ENCODE measurements at regions not wholly inside any gene's neighbourhood (a gene's known extent, or its start where the extent isn't known, plus 50 kb on each side); places are given as distances from the start of the nearest gene placed in this dataset.

DNA sequence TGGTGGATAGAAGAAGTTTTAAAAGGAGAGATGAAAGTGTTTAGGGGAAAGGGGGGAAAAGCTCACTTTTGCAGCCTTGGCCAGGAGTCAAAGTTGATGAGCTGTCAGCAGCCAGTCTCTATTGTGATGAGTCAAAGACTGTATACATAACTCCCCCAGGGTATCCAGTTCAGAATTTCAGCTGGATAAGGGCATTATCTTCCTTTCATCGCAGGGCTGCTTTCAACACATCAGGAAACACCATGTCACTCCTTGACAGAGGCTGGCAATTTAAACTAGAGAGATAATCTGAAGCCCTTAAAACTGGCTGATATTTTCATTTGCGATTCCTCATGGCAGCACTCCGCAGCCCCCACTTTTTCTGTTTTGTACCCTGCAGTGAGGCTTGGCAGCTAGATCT is 328.5 kb downstream of the TBX15 start:
- DNase-seq (no peak), ATAC-seq (ENCODE audit: low read depth) (no peak)
- Histone ChIP-seq H3K4ac (ENCODE audit: low read depth, low read length) (no peak overlapping the region), H3K9ac (ENCODE audit: low read depth, low read length) (no peak overlapping the region), H2BK5ac (ENCODE audit: low read depth, low read length, poor library complexity, severe bottlenecking) (no peak overlapping the region), H3K27ac (ENCODE audit: insufficient read depth, low read length) (no peak overlapping the region), H2BK15ac (ENCODE audit: low read depth, low read length) (no peak overlapping the region), H2AK9ac (replicated peaks; ENCODE audit: low read depth, low read length, poor library complexity) (no peak overlapping the region), H3K36me3 (ENCODE audit: control insufficient read depth, insufficient read depth, low read length) (no peaks in the 10 kb centered on the region), H3K23ac (ENCODE audit: low read depth, low read length) (no peak overlapping the region), H4K20me1 (ENCODE audit: insufficient read depth, low read length) (no peaks in the 10 kb centered on the region), H3K4me1 (ENCODE audit: control insufficient read depth, insufficient read depth, low read length) (no peaks in the 10 kb centered on the region), H3K79me1 (ENCODE audit: low read depth in 1 of 2, low read length in 2 of 2) (no peaks in the 10 kb centered on the region), H3K9me1 (ENCODE audit: insufficient read depth, low read length) (no peaks in the 10 kb centered on the region), H2AFZ (replicated peaks; ENCODE audit: low read length, poor library complexity) (no peak overlapping the region), H3K4me3 (ENCODE audit: insufficient read depth, low read depth, low read length) (no peak overlapping the region), H2BK20ac (ENCODE audit: low read depth, low read length) (no peak overlapping the region), H3K14ac (replicated peaks; ENCODE audit: low read depth, low read length) (no peak overlapping the region), H2AK5ac (ENCODE audit: low read depth, low read length) (no peak overlapping the region), H3K18ac (ENCODE audit: low read depth, low read length) (no peak overlapping the region), H3K9me3 (ENCODE audit: control insufficient read depth, insufficient read depth, low read length) (no peaks in the 10 kb centered on the region), H3K56ac (ENCODE audit: extremely low read depth, insufficient read depth, low read length) (no peak overlapping the region), H3K27me3 (ENCODE audit: control insufficient read depth, insufficient read depth, low read length) (no peaks in the 10 kb centered on the region), H2BK120ac (ENCODE audit: low read depth, low read length) (no peak overlapping the region), H4K91ac (ENCODE audit: insufficient read depth, low read depth, low read length) (no peak overlapping the region), H4K5ac (ENCODE audit: low read depth, low read length) (no peak overlapping the region), H3K4me2 (ENCODE audit: low read depth, low read length) (no peak overlapping the region), H4K8ac (ENCODE audit: low read depth in 2 of 2, low read length in 2 of 2) (no peak overlapping the region)
- in situ Hi-C loops (cut with MboI; ENCODE audit: low sequenced_read_pairs) (no loop called here), dilution Hi-C loops (cut with HindIII; ENCODE audit: low sequenced_read_pairs, unreplicated experiment) (no loop called here), intact Hi-C loops (cut with micrococcal nuclease) (no loop called here)
- 19% methylated on average over 3 of the region's 3 CpGs; no CpG with 5 or more reads in 1 of the 2 experiments for WGBS, 2 experiments (ENCODE audit: extremely low coverage in 2 of 2, insufficient read length in 1 of 2)
- no peak for TF ChIP-seq RFX5 (IDR thresholded peaks at IDR 0.05; ENCODE audit: low read depth, low read length)
- no peak for TF ChIP-seq CEBPB (IDR thresholded peaks at IDR 0.05; ENCODE audit: low read depth, low read length)
- TF ChIP-seq, protein P1, sequence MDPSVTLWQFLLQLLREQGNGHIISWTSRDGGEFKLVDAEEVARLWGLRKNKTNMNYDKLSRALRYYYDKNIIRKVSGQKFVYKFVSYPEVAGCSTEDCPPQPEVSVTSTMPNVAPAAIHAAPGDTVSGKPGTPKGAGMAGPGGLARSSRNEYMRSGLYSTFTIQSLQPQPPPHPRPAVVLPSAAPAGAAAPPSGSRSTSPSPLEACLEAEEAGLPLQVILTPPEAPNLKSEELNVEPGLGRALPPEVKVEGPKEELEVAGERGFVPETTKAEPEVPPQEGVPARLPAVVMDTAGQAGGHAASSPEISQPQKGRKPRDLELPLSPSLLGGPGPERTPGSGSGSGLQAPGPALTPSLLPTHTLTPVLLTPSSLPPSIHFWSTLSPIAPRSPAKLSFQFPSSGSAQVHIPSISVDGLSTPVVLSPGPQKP (IDR thresholded peaks at IDR 0.05; ENCODE audit: borderline replicate concordance, low read depth, low read length), result no peak
- no peak for TF ChIP-seq RAD21 (IDR thresholded peaks at IDR 0.05; ENCODE audit: low read length)
- no peak for TF ChIP-seq MAFK (IDR thresholded peaks at IDR 0.05; ENCODE audit: low read depth, low read length)
- no peak for TF ChIP-seq FOS (IDR thresholded peaks at IDR 0.05; ENCODE audit: low read depth, low read length)
- TF ChIP-seq, protein P2, sequence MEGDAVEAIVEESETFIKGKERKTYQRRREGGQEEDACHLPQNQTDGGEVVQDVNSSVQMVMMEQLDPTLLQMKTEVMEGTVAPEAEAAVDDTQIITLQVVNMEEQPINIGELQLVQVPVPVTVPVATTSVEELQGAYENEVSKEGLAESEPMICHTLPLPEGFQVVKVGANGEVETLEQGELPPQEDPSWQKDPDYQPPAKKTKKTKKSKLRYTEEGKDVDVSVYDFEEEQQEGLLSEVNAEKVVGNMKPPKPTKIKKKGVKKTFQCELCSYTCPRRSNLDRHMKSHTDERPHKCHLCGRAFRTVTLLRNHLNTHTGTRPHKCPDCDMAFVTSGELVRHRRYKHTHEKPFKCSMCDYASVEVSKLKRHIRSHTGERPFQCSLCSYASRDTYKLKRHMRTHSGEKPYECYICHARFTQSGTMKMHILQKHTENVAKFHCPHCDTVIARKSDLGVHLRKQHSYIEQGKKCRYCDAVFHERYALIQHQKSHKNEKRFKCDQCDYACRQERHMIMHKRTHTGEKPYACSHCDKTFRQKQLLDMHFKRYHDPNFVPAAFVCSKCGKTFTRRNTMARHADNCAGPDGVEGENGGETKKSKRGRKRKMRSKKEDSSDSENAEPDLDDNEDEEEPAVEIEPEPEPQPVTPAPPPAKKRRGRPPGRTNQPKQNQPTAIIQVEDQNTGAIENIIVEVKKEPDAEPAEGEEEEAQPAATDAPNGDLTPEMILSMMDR (conservative IDR thresholded peaks at IDR 0.05; ENCODE audit: low read depth, low read length), result no peak
- no TSS peak for BruUV-seq (replicated peaks)
- ChIA-PET CTCF (no interaction called here), POLR2A (ENCODE audit: unreplicated experiment) (no interaction called here)
